Stimulated activated naive CD8-positive, alpha-beta T cell treated with anti-CD3 and anti-CD28 coated beads, Interleukin-15, Interleukin-2, amounts not matched to agents 100 ng/mL and 50 ng/mL, for 24 hours (primary cell): ENCODE measurements at regions not wholly inside any gene's neighbourhood (a gene's known extent, or its start where the extent isn't known, plus 50 kb on each side); places are given as distances from the start of the nearest gene placed in this dataset.
"Not testable (repeated sequence)": the region's sequence is repeated elsewhere in the genome, so short reads cannot be mapped to it uniquely, and the experiment has no call there.

Experiments used
- H3K27ac Mint-ChIP-seq: one replicate; pipeline ENCODE4 v1.8.0; 2021; ENCODE audit warnings: mild to moderate bottlenecking, mixed read lengths
- H3K27me3 Mint-ChIP-seq: one replicate; pipeline ENCODE4 v1.8.0; 2021; ENCODE audit warnings: mixed read lengths
- H3K36me3 Mint-ChIP-seq: one replicate; pipeline ENCODE4 v1.8.0; 2021; ENCODE audit warnings: low read depth, mixed read lengths
- H3K4me1 Mint-ChIP-seq: one replicate; pipeline ENCODE4 v1.8.0; 2021; ENCODE audit warnings: low read depth, mixed read lengths
- H3K4me3 Mint-ChIP-seq: one replicate; pipeline ENCODE4 v1.8.0; 2021; ENCODE audit warnings: mild to moderate bottlenecking, mixed read lengths
- H3K9me3 Mint-ChIP-seq: one replicate; pipeline ENCODE4 v1.8.0; 2021; ENCODE audit warnings: mixed read lengths

GRCh38 chr2:219743548-219743947, 116.1 kb downstream of the SLC4A3 start:
- Mint-ChIP-seq H3K9me3 (no peaks in the 10 kb centered on the region), H3K4me1 (no peaks in the 10 kb centered on the region), H3K27me3 (peaks cover 8% of the 10 kb centered on the region), H3K27ac (no peak overlapping the region), H3K4me3 (no peak overlapping the region), H3K36me3 (no peaks in the 10 kb centered on the region)

- H3K36me3 Mint-ChIP-seq = no peaks in the 10 kb centered on the region
- H3K27me3 Mint-ChIP-seq = peaks cover 7% of the 10 kb centered on the region
- no peak overlapping the region for H3K27ac Mint-ChIP-seq
- no peak overlapping the region for H3K4me3 Mint-ChIP-seq
- H3K9me3 Mint-ChIP-seq = no peaks in the 10 kb centered on the region
- H3K4me1 Mint-ChIP-seq = no peaks in the 10 kb centered on the region
These were observed 116.6 kb downstream of the SLC4A3 start for GRCh38 chr2:219744066-219744465.

- Mint-ChIP-seq H3K4me3 (no peak overlapping the region), H3K4me1 (no peaks in the 10 kb centered on the region), H3K27me3 (peaks cover 1% of the 10 kb centered on the region), H3K9me3 (no peaks in the 10 kb centered on the region), H3K27ac (no peak overlapping the region), H3K36me3 (no peaks in the 10 kb centered on the region)
These were observed 117.2 kb downstream of the SLC4A3 start for GRCh38 chr2:219744600-219744999.

- H3K27me3 Mint-ChIP-seq = no peaks in the 10 kb centered on the region
- H3K27ac Mint-ChIP-seq = no peak overlapping the region
- peaks cover 4% of the 10 kb centered on the region for H3K9me3 Mint-ChIP-seq
- no peak overlapping the region for H3K4me3 Mint-ChIP-seq
- no peaks in the 10 kb centered on the region for H3K4me1 Mint-ChIP-seq
- H3K36me3 Mint-ChIP-seq = no peaks in the 10 kb centered on the region
These were observed 120.2 kb downstream of the SLC4A3 start for GRCh38 chr2:219747637-219748036.

GRCh38 chr2:219748671-219749570, 121.5 kb downstream of the SLC4A3 start:
- Mint-ChIP-seq H3K4me3 (no peak overlapping the region), H3K4me1 (no peaks in the 10 kb centered on the region), H3K27ac (no peak overlapping the region), H3K9me3 (peaks cover 4% of the 10 kb centered on the region), H3K36me3 (no peaks in the 10 kb centered on the region), H3K27me3 (no peaks in the 10 kb centered on the region)

- H3K9me3 Mint-ChIP-seq = peaks cover 18% of the 10 kb centered on the region
- H3K36me3 Mint-ChIP-seq = not testable (repeated sequence)
These were observed 123.7 kb downstream of the SLC4A3 start for GRCh38 chr2:219751121-219751520.

GRCh38 chr2:219752726-219753125, 125.3 kb downstream of the SLC4A3 start:
- peaks cover 18% of the 10 kb centered on the region for H3K27me3 Mint-ChIP-seq
- H3K36me3 Mint-ChIP-seq = no peaks in the 10 kb centered on the region
- H3K27ac Mint-ChIP-seq = no peak overlapping the region
- no peaks in the 10 kb centered on the region for H3K4me1 Mint-ChIP-seq
- peaks cover 19% of the 10 kb centered on the region for H3K9me3 Mint-ChIP-seq
- H3K4me3 Mint-ChIP-seq = no peak overlapping the region

More at GRCh38 chr2:219751121-219751520, 123.7 kb downstream of the SLC4A3 start:
- not testable (repeated sequence) for H3K4me3 Mint-ChIP-seq, H3K4me1 Mint-ChIP-seq, H3K27ac Mint-ChIP-seq
- H3K27me3 Mint-ChIP-seq = peaks cover 12% of the 10 kb centered on the region

GRCh38 chr2:219758907-219759680, 131.7 kb downstream of the SLC4A3 start:
- no peak overlapping the region for H3K4me3 Mint-ChIP-seq
- peaks cover 14% of the 10 kb centered on the region for H3K9me3 Mint-ChIP-seq
- peaks cover 20% of the 10 kb centered on the region for H3K27me3 Mint-ChIP-seq
- no peaks in the 10 kb centered on the region for H3K4me1 Mint-ChIP-seq
- no peaks in the 10 kb centered on the region for H3K36me3 Mint-ChIP-seq
- H3K27ac Mint-ChIP-seq = no peak overlapping the region

GRCh38 chr2:219759801-219760200, 132.4 kb downstream of the SLC4A3 start:
- H3K27me3 Mint-ChIP-seq = peaks cover 15% of the 10 kb centered on the region
- H3K4me3 Mint-ChIP-seq = no peak overlapping the region
- H3K4me1 Mint-ChIP-seq = no peaks in the 10 kb centered on the region
- no peaks in the 10 kb centered on the region for H3K36me3 Mint-ChIP-seq
- no peak overlapping the region for H3K27ac Mint-ChIP-seq
- peaks cover 11% of the 10 kb centered on the region for H3K9me3 Mint-ChIP-seq

GRCh38 chr2:219765231-219765911, 137.9 kb downstream of the SLC4A3 start:
- peaks cover 4% of the 10 kb centered on the region for H3K27me3 Mint-ChIP-seq

GRCh38 chr2:219766658-219767057, 139.2 kb downstream of the SLC4A3 start:
- no peaks in the 10 kb centered on the region for H3K36me3 Mint-ChIP-seq
- no peaks in the 10 kb centered on the region for H3K4me1 Mint-ChIP-seq
- H3K27me3 Mint-ChIP-seq = no peaks in the 10 kb centered on the region
- H3K27ac Mint-ChIP-seq = no peak overlapping the region
- no peak overlapping the region for H3K4me3 Mint-ChIP-seq
- H3K9me3 Mint-ChIP-seq = no peaks in the 10 kb centered on the region

More at GRCh38 chr2:219765231-219765911, 137.9 kb downstream of the SLC4A3 start:
- no peaks in the 10 kb centered on the region for H3K9me3 Mint-ChIP-seq
- no peak overlapping the region for H3K27ac Mint-ChIP-seq
- H3K4me3 Mint-ChIP-seq = no peak overlapping the region
- no peaks in the 10 kb centered on the region for H3K36me3 Mint-ChIP-seq
- H3K4me1 Mint-ChIP-seq = no peaks in the 10 kb centered on the region

GRCh38 chr2:219769090-219769910, 141.9 kb downstream of the SLC4A3 start:
- Mint-ChIP-seq H3K4me1 (no peaks in the 10 kb centered on the region), H3K36me3 (no peaks in the 10 kb centered on the region), H3K27me3 (no peaks in the 10 kb centered on the region), H3K4me3 (no peak overlapping the region), H3K27ac (no peak overlapping the region), H3K9me3 (no peaks in the 10 kb centered on the region)

- H3K27ac Mint-ChIP-seq = no peak overlapping the region
These were observed 144.7 kb downstream of the SLC4A3 start for GRCh38 chr2:219772103-219772635.

GRCh38 chr2:219772697-219773096, 145.3 kb downstream of the SLC4A3 start:
- Mint-ChIP-seq H3K9me3 (no peaks in the 10 kb centered on the region), H3K4me3 (no peak overlapping the region), H3K27me3 (no peaks in the 10 kb centered on the region), H3K36me3 (no peaks in the 10 kb centered on the region), H3K27ac (no peak overlapping the region), H3K4me1 (no peaks in the 10 kb centered on the region)

More at GRCh38 chr2:219772103-219772635, 144.7 kb downstream of the SLC4A3 start:
- H3K27me3 Mint-ChIP-seq = no peaks in the 10 kb centered on the region
- H3K4me1 Mint-ChIP-seq = no peaks in the 10 kb centered on the region
- H3K9me3 Mint-ChIP-seq = no peaks in the 10 kb centered on the region
- H3K4me3 Mint-ChIP-seq = no peak overlapping the region
- no peaks in the 10 kb centered on the region for H3K36me3 Mint-ChIP-seq
